B cell (primary cell): ENCODE measurements at regions not wholly inside any gene's neighbourhood (a gene's known extent, or its start where the extent isn't known, plus 50 kb on each side); places are given as distances from the start of the nearest gene placed in this dataset.

Source experiments
- CTCF ChIP-seq: fragments of 200-600 bp; IDR thresholded peaks from one replicate; pipeline ENCODE4 v1.8.0; 2022; ENCODE audit warnings: antibody characterized with exemption, mild to moderate bottlenecking
- EZH2 ChIP-seq: IDR thresholded peaks from 2 replicates; pipeline ENCODE4 v1.6.1; 2012; ENCODE audit warnings: borderline replicate concordance, low read depth, mild to moderate bottlenecking, moderate library complexity, low read length; ENCODE audit not compliant: insufficient read depth, poor library complexity, severe bottlenecking

GRCh38 chr10:21208666-21209316 lies 311.7 kb upstream of the NEBL start:
- no peak for TF ChIP-seq CTCF
- TF ChIP-seq EZH2, result no peak
